Kidney tubule cell (primary cell): ENCODE measurements at regions not wholly inside any gene's neighbourhood (a gene's known extent, or its start where the extent isn't known, plus 50 kb on each side); places are given as distances from the start of the nearest gene placed in this dataset.
A peak's percentile ranks its signal among the peaks of the same experiment; 100 is the strongest.
"Not testable (repeated sequence)": the region's sequence is repeated elsewhere in the genome, so short reads cannot be mapped to it uniquely, and the experiment has no call there.

ENCODE experiments used
- DNase-seq: peaks from one replicate; pipeline ENCODE4 v3.0.0-alpha.2; 2018; ENCODE audit warnings: low spot score

DNA sequence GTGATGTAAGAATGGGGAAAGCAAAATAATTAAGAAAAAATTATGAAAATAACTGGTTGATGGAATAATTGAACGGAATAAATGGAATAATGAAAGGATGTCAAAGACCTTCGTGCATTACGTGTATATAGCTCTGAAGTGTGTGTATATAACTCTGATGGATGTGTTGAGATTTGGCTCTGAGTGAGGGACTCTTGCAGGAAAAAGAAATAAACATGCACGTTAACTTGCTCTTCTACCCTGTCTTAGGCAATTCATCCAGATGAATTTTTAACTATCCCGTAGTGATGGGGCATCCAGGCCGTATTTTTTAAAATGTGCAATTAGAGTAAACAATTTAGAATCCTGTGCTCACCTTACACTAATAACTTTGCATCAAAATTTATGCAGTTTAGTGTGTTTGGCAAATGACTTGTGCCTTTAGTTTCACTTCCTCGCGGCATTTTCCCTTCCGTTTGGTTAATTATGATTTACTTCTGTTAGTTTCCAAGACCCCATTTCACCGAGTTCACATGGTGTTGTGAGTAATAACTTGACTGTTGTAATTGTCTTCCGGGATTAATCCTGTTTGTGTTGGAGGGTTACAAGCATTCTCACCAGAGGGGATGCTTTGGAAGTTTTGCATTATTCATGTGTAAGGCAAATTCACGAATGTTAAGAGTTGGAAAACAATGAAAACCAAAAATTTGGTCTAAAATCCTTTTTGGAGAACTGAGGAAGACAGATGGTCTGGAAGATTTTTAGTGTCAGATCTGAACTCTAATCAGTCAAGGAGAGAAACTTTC is 256.5 kb upstream of the FAT1 start:
- DNase-seq = no peak

DNA sequence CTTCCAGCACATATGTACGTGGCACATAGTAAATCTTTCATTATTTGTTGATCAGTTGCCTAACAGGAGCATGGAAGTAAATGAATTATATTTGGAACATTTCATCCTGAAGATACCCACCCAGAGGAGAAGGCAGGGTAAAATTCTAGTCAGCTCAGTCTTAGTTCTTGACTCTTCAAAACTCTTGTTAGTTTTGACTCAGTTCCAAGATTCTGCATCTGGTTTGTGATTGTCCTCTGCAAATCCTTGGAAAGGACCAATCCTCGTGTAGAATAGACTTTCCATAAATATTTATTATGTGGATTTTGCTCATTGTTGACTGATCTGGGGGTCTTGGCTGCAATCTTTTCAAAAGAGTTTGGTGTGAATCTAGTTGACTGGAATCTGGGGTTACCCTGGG is 257.5 kb upstream of the FAT1 start:
- DNase-seq = no peak

DNA sequence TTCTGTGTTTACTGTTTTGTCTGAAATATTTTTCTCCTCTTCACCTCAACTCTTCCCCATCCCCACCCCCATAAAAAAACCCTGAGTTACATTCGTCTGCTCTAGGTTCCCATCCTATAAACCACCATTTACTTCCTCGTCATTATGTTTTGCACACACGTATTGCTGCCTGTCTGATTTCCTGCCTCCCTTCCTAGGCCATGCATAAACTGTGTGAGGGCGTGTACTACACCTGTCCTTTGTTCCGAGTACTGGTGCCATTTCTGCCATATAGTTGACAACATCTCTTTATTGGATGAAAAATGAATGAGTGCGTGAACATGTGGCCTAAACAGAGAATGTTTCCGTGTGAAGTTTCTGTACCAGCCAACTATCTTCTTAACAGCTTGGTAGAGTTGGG is 258.5 kb upstream of the FAT1 start:
- no peak for DNase-seq

DNA sequence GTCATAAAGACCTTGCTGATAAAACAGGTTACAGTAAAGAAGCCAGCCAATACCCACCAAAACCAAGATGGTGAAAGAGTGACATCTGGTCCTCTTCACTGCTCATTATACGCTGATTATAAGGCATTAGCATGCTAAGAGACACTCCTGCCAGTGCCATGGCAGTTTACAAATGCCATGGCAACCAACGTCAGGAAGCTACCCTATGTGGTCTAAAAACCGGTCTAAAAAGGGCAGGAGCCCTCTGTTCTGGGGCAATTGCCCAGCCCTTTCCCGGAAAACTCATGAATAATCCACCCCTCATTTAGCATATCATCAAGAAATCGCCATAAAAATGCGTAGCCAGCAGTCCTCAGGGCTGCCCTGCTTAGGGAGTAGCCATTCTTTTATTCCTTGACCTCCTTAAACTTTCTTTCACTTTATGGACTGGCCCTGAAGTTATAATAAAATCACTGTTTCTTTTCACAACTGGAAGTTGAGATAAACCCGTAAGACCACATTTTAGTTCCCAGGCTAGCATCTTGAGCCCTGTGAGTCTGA is 260.5 kb upstream of the FAT1 start:
- no peak for DNase-seq

DNA sequence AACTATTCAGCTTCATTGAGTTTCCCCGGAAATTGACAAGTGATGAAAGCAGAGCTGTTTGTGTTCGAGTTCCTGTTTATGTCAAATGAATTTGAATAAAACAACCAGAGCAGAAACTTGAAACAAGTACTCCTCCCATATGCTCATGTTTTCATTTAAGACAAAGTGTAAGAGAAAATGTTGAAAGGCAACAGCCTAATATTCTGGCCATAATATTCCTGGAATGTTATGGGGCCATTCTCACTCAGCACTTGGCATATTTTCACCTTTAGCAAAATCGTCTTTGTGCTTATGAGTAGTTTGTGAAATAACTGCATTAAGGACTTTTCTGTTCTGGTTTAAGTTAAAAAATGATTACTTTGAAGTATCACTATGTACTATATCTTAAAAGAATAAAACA is 276.0 kb upstream of the FAT1 start:
- DNase-seq = no peak

DNA sequence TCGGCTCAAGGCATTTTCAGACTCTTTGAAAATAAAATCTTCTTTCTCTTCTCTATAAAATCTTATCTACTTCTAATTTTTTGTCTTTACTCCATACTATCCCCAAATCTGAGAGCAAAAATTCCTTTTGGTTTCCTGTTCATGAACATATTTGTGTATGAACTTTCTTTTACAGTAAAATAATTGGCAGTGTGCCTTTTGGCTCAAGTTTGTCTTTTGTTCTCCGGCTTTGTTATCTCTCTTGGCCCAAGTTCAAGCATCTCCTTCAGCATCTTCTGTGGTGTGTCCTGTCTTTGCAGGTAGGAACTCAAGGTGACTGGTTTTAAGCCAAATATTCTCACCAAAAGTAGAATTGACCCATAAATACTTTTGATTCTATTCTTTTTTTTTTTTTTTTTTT is 276.6 kb upstream of the FAT1 start:
- DNase-seq = no peak

DNA sequence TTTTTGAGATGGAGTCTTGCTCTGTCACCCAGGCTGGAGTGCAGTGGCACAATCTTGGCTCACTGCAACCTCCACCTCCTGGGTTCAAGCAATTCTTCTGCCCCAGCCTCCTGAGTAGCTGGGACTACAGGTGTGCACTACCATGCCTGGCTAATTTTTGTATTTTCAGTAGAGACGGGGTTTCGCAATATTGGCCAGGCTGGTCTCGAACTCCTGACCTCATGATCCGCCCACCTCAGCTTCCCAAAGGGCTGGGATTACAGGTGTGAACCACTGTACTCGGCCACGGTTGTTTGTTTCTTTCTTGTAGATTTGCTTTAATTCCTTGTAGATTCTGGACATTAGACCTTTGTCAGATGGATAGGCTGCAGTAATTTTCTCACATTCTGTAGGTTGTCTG is 278.5 kb upstream of the FAT1 start:
- DNase-seq = not testable (repeated sequence)

DNA sequence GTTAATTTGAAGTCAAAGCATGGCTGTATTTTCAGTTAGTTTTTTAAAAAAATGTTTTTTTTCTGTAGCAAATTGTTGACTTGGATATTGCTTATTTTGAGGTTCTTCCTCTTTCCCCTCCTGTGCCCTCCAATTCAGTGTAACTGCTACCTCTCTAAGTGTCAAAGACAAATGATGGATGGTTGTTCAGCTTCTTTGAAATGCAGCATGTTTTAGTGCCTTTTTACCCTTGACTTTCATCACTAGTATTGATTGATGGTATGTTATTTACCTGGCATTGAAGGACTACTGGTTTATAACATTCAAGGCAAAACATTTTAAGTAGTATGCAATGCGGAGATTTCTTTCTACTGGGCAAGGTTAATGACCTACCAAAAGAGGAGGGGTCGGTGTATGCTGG is 281.0 kb upstream of the FAT1 start:
- DNase-seq = no peak

DNA sequence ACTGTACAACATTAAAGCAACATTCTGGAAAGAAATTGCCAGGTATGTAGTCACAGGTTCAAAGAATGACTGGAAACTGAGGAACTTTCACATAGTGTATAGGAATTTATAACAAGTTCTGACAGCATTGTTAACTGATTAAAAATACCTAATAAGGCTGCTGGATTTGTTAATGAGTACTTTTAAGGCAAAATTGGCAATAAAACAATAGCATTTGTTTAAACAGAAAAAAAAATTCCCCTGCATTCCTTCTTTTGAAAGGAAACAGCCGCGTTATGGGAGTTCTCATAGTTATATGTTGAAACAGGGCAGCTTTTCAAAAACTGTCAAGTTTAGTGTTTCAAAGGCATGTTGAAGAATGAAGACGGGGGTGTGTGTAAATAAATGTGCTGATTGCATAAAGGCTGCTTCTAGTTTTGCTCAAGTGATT is 282.5 kb upstream of the FAT1 start:
- peak; percentile 11 for DNase-seq

DNA sequence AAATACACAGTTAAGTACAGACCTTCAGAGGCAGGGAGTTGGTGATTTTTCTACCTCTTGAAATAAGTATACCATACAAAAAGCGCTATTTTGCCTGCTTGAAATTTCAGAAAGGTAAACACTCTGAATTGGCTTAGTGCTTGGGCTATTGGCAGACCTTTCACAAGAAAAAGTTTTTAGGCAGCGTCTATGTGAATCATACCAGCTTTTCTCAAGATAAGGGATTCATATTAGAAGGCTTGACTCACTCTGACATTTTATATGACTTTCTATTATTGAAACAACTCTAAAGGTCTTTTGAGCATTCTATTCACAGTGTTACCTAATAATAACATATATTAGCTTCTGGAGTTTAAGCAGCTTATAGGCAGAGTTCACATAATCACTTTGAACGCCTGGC is 286.4 kb upstream of the FAT1 start:
- DNase-seq = no peak

DNA sequence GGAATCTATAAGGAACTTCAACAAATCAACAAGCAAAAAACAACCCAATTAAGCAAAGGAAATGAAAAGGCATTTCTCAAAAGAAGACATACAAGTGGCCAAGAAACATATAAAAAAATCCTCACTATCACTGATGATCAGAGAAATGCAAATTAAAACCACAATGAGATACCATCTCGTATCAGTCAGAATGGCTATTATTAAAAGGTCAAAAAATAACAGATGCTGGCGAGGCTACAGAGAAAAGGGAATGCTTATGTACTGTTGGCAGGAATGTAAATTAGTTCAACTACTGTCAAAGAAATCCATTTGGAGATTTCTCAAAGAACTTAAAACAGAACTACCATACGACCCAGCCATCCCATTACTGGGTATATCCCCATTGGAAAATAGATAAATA is 292.4 kb upstream of the FAT1 start:
- DNase-seq = no peak

DNA sequence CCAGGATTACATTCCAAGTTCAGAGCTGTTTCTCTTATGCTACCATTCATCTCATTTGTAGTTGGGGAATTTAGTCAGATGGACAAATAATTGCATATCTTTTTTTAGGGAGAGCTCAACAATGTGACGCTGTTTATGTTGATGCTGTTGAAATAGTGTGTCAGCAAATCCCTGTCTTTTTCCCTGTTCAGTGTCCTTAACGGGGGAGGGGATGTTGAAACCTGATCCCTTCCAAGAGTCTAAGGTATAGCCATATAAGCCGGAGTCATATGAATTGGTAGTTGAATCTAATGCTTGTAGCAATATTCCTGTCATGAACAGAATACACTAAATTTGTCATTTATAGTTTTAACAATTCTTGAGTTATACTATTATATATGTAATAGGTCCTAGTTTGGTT is 293.5 kb upstream of the FAT1 start:
- DNase-seq = no peak

DNA sequence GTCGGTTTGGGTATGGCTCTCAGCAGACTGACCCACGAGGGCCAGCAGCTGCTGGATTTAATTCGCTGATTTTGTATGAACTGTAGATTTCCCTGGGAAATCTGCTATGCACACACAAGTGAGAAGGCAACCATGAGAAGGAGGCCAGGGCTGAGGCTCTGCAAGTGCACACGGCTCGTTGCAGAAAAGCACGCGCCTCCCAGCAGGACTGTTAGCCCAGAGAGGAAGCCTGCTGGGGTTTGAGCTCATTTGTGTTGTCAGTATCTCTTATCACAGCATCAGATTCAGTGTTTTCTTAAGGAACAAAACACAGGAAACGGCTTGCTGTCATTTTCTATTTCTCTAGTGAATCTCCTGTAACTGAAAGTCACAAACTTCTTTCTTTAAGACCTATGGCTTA is 296.2 kb upstream of the FAT1 start:
- no peak for DNase-seq

DNA sequence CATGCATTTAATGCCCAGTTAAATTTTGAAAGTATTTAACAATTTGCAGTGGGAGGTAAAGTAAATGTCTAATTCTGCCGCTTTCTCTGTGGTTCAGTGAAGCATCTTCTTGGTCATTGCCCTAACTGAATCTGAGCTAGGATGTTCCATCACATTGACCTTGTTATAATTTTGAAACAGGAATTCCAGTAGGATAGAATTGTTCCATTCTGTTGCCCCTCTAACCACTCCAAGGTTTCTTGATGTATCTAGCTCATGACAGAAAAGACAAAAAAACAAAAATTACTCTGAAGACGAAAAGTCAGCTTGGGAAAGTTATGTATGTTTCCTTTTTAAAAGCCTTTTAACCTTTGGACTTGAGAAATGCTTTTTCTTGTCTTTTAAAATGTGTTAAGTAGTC is 297.0 kb upstream of the FAT1 start:
- peak; percentile 61 for DNase-seq

DNA sequence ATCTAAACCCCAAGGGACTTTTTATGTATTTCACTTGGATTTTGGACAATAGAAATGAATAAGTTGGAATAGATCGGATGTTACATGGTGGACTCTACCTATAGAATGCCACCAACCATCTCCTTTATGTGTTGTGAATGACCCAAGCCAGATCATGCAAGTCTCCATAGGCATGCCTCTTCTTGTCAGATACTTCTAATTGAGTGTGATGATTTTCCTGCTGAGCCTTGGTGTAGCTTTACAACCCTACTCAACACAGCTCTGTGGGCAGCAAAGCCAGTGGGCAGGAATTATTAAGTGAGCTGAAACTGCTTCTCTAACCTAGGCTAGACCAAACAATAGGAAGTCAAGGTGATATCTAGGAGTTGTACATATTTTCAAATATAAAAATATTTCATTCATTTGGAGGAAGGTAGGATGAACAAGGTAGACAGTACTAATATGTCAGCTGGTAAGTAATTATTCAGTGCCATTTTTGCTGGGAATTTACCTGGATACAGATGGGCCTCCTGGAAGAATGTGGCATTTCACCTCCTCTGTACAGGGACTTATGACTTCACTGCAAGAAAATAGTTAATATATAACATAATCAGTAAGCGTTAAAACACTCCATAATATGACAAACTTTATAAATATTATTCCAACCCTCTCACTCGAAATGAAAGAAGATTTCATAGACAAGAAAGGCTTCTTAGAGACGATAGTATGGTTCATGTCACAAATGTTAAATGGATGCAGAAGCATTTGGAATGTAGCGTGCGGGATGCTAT is 298.0 kb upstream of the FAT1 start:
- DNase-seq = peak; percentile 84

DNA sequence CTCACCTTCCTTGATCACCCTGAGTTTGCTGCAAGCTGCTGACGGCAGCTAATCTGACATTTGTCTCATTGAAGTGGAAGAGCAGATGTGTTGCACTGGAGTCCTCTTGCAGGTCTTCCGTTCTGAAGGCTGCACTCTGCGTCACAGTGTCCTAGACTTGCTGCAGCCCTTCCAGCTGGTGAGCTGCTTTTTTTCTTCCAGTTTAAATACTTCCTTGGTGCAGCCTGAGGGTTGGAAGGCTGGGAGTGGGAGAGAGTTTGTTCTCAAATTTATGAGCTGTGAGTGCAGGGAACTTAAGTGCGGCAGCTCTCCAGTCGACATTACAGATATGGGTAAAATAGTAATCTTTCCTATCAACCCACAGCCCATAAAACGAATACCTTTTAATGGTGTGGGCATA is 303.6 kb upstream of the FAT1 start:
- DNase-seq = no peak

DNA sequence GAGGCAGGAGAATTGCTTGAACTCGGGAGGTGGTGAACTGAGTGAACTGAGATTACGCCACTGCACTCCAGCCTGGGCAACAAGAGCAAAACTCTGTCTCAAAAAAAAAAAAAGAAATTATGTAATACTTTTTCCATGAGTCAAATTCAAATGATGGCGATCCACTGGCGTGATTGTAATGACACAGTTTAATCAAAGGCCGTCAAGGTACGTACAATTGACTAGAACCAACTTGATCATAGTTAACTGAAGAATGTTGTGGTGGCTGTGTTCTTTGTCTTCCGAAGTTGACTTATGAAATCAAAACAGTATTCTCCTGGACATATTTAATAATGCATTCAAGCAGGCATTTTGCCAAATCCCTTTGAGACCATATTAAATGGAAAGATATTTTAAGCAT is 318.6 kb upstream of the FAT1 start:
- no peak for DNase-seq

DNA sequence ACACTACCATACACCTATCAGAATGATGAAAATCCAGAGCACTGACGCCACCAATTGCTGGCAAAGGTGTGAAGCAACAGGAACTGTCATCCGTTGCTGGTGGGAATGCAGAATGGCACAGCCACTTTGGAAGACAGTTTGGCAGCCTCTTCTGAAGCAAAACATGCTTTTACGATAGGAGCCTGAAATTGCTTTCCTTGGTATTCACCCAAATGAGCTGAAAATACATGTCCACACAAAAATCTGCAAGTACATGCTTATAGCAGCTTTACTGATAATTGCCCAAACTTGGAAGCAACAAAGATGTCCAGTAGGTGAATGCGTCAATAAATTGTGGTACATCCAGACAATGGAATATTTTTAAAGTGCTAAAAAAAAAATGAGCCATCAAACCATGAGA is 322.8 kb upstream of the FAT1 start:
- DNase-seq = no peak

DNA sequence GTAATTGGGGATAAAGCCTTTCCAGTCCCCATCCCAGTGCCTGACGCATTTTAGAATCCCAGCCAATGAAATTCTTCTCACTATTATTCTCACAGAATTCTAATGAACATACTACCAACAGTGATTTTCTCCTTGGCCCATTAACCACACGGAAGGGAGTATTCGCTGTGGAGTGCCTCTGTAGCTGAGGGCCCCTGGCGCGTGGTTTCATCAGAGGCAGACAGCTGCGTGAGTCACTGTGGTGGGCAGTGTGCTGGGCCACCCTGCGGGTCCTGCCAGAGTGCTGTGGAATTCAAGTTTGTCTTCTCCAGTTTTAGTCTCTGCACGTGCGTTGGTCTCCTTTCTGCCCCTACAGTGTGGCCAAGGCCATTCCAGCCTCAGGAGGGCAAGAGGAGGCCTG is 335.4 kb upstream of the FAT1 start:
- peak; percentile 46 for DNase-seq

DNA sequence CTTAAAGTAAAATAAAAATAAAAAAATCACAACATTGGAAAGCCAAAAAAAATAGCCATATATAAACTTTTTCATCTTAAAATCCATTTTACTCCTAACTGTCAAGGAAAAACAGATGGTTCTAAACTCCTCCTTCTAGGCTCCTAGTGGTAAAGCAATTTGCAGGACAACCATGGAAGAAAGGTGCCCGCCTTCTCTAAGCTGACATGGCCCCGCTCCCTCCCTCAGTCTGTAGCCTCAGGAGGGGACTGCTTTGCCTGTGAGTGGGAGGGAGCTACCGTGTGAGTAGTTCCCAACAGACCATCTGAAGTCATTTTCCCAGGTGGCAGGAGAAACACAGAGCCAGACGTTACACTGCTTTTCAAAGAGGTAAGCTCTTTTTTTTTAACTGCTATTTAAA is 336.2 kb upstream of the FAT1 start:
- no peak for DNase-seq

DNA sequence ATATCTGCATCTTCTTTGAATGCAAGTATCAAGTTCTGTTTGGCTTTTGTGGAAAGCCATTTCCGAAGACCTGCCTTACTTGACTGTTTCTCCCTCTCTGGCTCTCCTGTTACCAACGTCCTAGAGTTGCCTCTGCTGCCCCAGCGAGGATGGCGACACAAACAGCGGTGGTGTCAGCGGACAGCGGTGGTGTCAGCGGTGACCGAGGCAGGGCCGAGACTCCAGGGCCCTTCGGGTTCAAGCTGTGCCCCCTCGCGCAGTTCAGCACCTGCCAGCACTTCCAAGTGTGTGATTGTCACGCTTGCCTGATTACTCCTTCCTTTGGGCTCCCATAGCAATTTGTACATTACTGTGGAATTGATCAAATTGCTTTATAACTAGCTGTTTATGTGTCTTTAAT is 336.9 kb upstream of the FAT1 start:
- DNase-seq = no peak

DNA sequence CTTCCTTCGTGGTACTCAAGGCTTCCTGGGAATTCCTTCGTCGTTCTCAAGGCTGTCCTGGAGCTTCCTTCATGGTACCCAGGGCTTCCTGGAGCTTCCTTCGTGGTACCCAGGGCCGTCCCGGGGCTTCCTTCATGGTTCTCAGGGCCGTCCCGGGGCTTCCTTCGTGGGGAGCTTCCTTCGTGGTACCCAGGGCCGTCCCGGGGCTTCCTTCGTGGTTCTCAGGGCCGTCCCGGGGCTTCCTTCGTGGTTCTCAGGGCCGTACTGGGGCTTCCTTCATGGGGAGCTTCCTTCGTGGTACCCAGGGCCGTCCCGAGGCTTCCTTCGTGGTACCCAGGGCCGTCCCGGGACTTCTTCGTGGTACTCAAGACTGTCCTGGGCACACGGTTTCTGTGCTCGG is 339.6 kb upstream of the FAT1 start:
- no peak for DNase-seq

DNA sequence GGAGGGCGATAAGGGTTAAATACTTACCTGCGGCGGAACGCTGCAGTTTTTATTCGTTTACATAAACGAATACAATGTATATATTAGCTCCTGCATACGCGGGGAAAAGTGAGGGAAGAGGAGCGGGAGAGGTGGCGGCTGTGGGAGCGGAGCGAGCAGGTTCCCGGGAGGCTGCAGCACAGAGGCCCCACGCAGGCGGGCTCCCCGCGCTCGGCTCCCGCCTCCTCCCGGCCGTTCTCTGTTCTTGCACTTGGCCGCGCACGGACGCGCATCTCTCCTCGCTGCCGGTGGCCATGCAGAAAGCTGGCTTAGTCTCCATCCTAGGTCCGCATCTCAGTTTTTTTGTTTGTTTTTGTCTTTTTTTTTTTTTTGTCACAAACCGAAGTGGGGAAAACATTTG is 340.4 kb upstream of the FAT1 start:
- DNase-seq = no peak

DNA sequence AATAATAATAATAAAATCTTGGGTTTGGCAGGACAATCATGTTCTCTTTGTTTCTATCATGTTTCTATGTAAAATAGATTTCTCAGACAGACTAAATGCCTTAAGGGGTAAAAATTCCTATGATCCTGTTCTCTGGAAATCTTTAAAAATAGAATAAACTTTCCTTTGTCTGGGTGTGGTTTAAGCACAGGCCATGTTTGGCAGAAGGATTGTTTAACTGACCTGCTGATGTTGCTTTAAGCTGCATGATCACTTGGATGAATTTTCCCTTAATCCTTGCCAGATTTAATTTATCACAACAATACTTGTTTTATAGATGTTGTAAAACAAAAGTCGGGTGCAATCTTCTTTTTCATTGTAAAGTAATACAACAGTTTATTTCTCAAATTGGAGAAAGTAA is 341.7 kb upstream of the FAT1 start:
- DNase-seq = no peak
